ENCODE measurements at regions not wholly inside any gene's neighbourhood (a gene's known extent, or its start where the extent isn't known, plus 50 kb on each side); places are given as distances from the start of the nearest gene placed in this dataset.

DNA sequence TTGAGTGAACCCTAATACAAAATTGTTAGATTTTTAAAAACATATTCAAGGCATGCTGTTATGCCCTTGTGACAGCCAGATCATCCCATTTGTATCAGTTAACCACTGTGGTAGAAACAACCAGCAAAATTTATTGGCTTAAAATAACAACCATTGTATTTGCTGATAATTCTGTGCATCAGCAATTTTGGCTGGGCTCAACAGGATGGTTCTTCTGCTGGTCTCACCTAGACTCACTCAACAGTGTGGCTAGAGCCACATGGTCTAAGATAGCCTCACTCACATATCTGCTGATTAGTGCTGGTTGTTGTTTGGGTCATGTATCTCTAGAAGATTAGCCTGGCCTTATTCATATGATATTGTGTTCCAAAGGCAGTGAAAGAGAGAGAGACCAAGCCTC lies 160.1 kb upstream of the GATA6 start:
- TF ChIP-seq, protein P1, sequence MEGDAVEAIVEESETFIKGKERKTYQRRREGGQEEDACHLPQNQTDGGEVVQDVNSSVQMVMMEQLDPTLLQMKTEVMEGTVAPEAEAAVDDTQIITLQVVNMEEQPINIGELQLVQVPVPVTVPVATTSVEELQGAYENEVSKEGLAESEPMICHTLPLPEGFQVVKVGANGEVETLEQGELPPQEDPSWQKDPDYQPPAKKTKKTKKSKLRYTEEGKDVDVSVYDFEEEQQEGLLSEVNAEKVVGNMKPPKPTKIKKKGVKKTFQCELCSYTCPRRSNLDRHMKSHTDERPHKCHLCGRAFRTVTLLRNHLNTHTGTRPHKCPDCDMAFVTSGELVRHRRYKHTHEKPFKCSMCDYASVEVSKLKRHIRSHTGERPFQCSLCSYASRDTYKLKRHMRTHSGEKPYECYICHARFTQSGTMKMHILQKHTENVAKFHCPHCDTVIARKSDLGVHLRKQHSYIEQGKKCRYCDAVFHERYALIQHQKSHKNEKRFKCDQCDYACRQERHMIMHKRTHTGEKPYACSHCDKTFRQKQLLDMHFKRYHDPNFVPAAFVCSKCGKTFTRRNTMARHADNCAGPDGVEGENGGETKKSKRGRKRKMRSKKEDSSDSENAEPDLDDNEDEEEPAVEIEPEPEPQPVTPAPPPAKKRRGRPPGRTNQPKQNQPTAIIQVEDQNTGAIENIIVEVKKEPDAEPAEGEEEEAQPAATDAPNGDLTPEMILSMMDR (IDR thresholded peaks at IDR 0.05) = no peak
- no peak for TF ChIP-seq POLR2A (IDR thresholded peaks at IDR 0.05)

Data from thyroid gland (tissue), 4 donors.